ENCODE measurements at regions not wholly inside any gene's neighbourhood (a gene's known extent, or its start where the extent isn't known, plus 50 kb on each side); places are given as distances from the start of the nearest gene placed in this dataset.
A peak's percentile ranks its signal among the peaks of the same experiment; 100 is the strongest.

- 83 to 88% (median 87%) methylated on average over 30 to 32 of the region's 32 CpGs for WGBS, 5 donors
- TF ChIP-seq CTCF (IDR thresholded peaks at IDR 0.05) (no peak), POLR2A (IDR thresholded peaks at IDR 0.05) (no peak), EP300 (IDR thresholded peaks at IDR 0.05) (no peak), POLR2AphosphoS5 (IDR thresholded peaks at IDR 0.05) (no peak)
- Histone ChIP-seq H3K27me3 (peaks cover 0 to 27% (median 0%) of the 10 kb centered on the region in 3 donors), H3K4me1 (no peaks in the 10 kb centered on the region), H3K27ac (no peak overlapping the region), H3K4me3 (no peak overlapping the region), H3K36me3 (no peaks in the 10 kb centered on the region), H3K9me3 (peaks cover 0 to 5% (median 0%) of the 10 kb centered on the region in 4 donors)
- peak in 1 of 2 donors; percentile 23 for DNase-seq
- intact Hi-C loops (cut with DNase I; ENCODE audit: low total_unique reads), result no loop called here
These were observed 339.8 kb downstream of the TMEM121 start for GRCh38 chr14:105865904-105866840.

- no peak overlapping the region for H3K4me3 ChIP-seq
- peaks cover 0 to 27% (median 0%) of the 10 kb centered on the region in 3 donors for H3K27me3 ChIP-seq
- peak in 1 of 2 donors; percentile 15 for DNase-seq
- TF ChIP-seq POLR2AphosphoS5 (IDR thresholded peaks at IDR 0.05), result no peak
- no peak for TF ChIP-seq EP300 (IDR thresholded peaks at IDR 0.05)
- no peak for TF ChIP-seq CTCF (IDR thresholded peaks at IDR 0.05)
- TF ChIP-seq POLR2A (IDR thresholded peaks at IDR 0.05), result no peak
- intact Hi-C loops (cut with DNase I; ENCODE audit: low total_unique reads), result no loop called here
- no peaks in the 10 kb centered on the region for H3K4me1 ChIP-seq
- peaks cover 0 to 5% (median 0%) of the 10 kb centered on the region in 4 donors for H3K9me3 ChIP-seq
- no peak overlapping the region for H3K27ac ChIP-seq
- no peaks in the 10 kb centered on the region for H3K36me3 ChIP-seq
- 89 to 95% (median 92%) methylated on average over 4 to 12 of the region's 12 CpGs for WGBS, 5 donors
These were observed 340.5 kb downstream of the TMEM121 start for GRCh38 chr14:105866841-105867321.

GRCh38 chr14:105867961-105868599 lies 341.7 kb downstream of the TMEM121 start:
- Histone ChIP-seq H3K36me3 (no peaks in the 10 kb centered on the region), H3K4me1 (no peaks in the 10 kb centered on the region), H3K9me3 (peaks cover 0 to 5% (median 0%) of the 10 kb centered on the region in 4 donors), H3K27me3 (peaks cover 0 to 24% (median 0%) of the 10 kb centered on the region in 3 donors), H3K27ac (no peak overlapping the region), H3K4me3 (no peak overlapping the region)
- DNase-seq, result peak in 1 of 2 donors; percentile 16
- WGBS, 5 donors, result 73 to 92% (median 89%) methylated on average over 8 to 29 of the region's 29 CpGs
- TF ChIP-seq CTCF (IDR thresholded peaks at IDR 0.05), result no peak
- intact Hi-C loops (cut with DNase I; ENCODE audit: low total_unique reads), result no loop called here

GRCh38 chr14:105871590-105871989 lies 345.2 kb downstream of the TMEM121 start:
- intact Hi-C loops (cut with DNase I; ENCODE audit: low total_unique reads), result no loop called here
- no peak for DNase-seq
- no peak overlapping the region for H3K27ac ChIP-seq
- H3K4me3 ChIP-seq, result no peak overlapping the region
- TF ChIP-seq POLR2AphosphoS5 (IDR thresholded peaks at IDR 0.05) (no peak), POLR2A (IDR thresholded peaks at IDR 0.05) (no peak), EP300 (IDR thresholded peaks at IDR 0.05) (no peak), CTCF (IDR thresholded peaks at IDR 0.05) (no peak)
- H3K27me3 ChIP-seq, result no peaks in the 10 kb centered on the region
- no peaks in the 10 kb centered on the region for H3K4me1 ChIP-seq
- H3K36me3 ChIP-seq, result no peaks in the 10 kb centered on the region
- H3K9me3 ChIP-seq, result peaks cover 0 to 5% (median 0%) of the 10 kb centered on the region in 4 donors
- WGBS, 5 donors, result 42 to 59% (median 55%) methylated on average over 3 of the region's 3 CpGs

Data from stomach (tissue), 8 donors.